Peyer's patch (tissue), 4 donors: ENCODE measurements at regions not wholly inside any gene's neighbourhood (a gene's known extent, or its start where the extent isn't known, plus 50 kb on each side); places are given as distances from the start of the nearest gene placed in this dataset.

Experiments
- CTCF ChIP-seq, 6 experiments: fragments of 450-650 bp in 4 of 6; fragments of 200-600 bp in 2 of 6; sonication (generic) in 1 of 6; IDR thresholded peaks; one replicate each; pipeline ENCODE4 v1.5.1; 2017 to 2019; ENCODE audit warnings: antibody characterized with exemption in 6 of 6, mild to moderate bottlenecking in 3 of 6, moderate library complexity in 1 of 6
- POLR2A ChIP-seq, 2 donors: fragments of 450-650 bp; IDR thresholded peaks; one replicate each; pipeline ENCODE4 v1.5.1; 2017; ENCODE audit warnings: antibody characterized with exemption in 2 of 2, mild to moderate bottlenecking in 2 of 2, moderate library complexity in 2 of 2

- TF ChIP-seq CTCF (IDR thresholded peaks at IDR 0.05) (no peak), POLR2A (IDR thresholded peaks at IDR 0.05) (no peak)
These were observed 94.5 kb upstream of the FOXP4 start for GRCh38 chr6:41451515-41452163.
